ENCODE measurements at regions not wholly inside any gene's neighbourhood (a gene's known extent, or its start where the extent isn't known, plus 50 kb on each side); places are given as distances from the start of the nearest gene placed in this dataset.

DNA sequence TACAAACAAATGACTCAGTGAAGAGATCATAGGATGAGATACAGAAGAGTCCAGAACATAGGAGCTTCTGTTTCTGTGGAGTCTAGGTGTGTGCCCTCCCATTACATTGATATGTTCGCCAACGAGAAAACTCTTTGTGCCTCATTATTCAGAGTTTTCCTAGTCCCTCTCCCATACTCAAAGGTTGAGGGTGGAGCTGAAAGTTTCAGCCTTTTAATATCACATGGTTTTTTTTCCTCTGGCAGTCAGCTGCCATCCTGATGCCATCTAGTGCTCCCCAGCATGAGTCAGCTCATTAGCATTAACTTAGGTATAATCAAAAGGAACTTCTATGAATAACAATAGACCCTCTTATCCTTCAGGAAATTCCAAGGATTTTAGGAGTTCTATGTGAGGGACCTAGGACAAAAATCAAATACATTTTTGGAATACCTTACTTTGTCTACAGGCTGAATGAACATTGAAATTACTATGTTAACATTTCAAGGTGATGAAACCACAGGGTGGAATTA, 559.6 kb upstream of the AMOT start:
- TF ChIP-seq, protein P1, sequence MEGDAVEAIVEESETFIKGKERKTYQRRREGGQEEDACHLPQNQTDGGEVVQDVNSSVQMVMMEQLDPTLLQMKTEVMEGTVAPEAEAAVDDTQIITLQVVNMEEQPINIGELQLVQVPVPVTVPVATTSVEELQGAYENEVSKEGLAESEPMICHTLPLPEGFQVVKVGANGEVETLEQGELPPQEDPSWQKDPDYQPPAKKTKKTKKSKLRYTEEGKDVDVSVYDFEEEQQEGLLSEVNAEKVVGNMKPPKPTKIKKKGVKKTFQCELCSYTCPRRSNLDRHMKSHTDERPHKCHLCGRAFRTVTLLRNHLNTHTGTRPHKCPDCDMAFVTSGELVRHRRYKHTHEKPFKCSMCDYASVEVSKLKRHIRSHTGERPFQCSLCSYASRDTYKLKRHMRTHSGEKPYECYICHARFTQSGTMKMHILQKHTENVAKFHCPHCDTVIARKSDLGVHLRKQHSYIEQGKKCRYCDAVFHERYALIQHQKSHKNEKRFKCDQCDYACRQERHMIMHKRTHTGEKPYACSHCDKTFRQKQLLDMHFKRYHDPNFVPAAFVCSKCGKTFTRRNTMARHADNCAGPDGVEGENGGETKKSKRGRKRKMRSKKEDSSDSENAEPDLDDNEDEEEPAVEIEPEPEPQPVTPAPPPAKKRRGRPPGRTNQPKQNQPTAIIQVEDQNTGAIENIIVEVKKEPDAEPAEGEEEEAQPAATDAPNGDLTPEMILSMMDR (IDR thresholded peaks at IDR 0.05), result no peak
- no peak for TF ChIP-seq POLR2A (IDR thresholded peaks at IDR 0.05)
